Endothelial cell of umbilical vein (primary cell): ENCODE measurements at regions not wholly inside any gene's neighbourhood (a gene's known extent, or its start where the extent isn't known, plus 50 kb on each side); places are given as distances from the start of the nearest gene placed in this dataset.

Source experiments
- BruUV-seq: library from RNA; stranded (reverse); fragments of 400-500 nt; replicated peaks from 2 replicates; lab custom pipeline; 2021; lab: Mats Ljungman, UMichigan
- CTCF ChIA-PET: fragments of 300-600, 350-600 bp; sonication (Branson Sonifier 250); formaldehyde crosslinking; loops from one replicate; lab custom pipeline; 2021; ENCODE audit warnings: antibody characterized with exemption, inconsistent platforms; lab: Charles Lee
- POLR2A ChIA-PET: fragments of 300-600, 350-600 bp; sonication (Branson Sonifier 250); formaldehyde crosslinking; loops from one replicate; lab custom pipeline; 2021; ENCODE audit warnings: antibody characterized with exemption, inconsistent platforms; lab: Charles Lee
- DNase-seq: peaks from one replicate; pipeline ENCODE4 v3.0.0-alpha.2; 2011; ENCODE audit warnings: low read depth, low spot score
- FAIRE-seq: peaks from 2 replicates; lab custom pipeline; 2011; peaks lifted over from hg19 to GRCh38; lab: Jason Lieb, UNC
- H2AFZ ChIP-seq: 2 replicates; pipeline ENCODE4 v1.6.0; 2012; ENCODE audit warnings: low read depth, low read length, control low read depth, inconsistent platforms
- H3K27ac ChIP-seq: 2 replicates; pipeline ENCODE4 v1.5.1; 2011; ENCODE audit warnings: low read depth, mild to moderate bottlenecking, control low read depth, low read length, moderate library complexity; ENCODE audit not compliant: insufficient read depth
- H3K27me3 ChIP-seq, 2 experiments: 2 replicates each; pipeline versions ENCODE4 v1.6.0 to v1.6.1; 2011; ENCODE audit warnings: low read length in 2 of 2, mixed read lengths in 1 of 2; ENCODE audit not compliant: control insufficient read depth in 2 of 2, insufficient read depth in 2 of 2
- H3K36me3 ChIP-seq, 2 experiments: 2 replicates in 1 of 2; 3 replicates in 1 of 2; pipeline ENCODE4 v1.5.1; 2011; ENCODE audit warnings: low read length in 2 of 2, mild to moderate bottlenecking in 1 of 2, moderate library complexity in 1 of 2; ENCODE audit not compliant: control insufficient read depth in 2 of 2, insufficient read depth in 2 of 2; ENCODE audit errors: extremely low read depth in 1 of 2
- H3K4me1 ChIP-seq: 3 replicates; pipeline ENCODE4 v1.5.1; 2011; ENCODE audit warnings: mild to moderate bottlenecking, low read length; ENCODE audit not compliant: control insufficient read depth, insufficient read depth; ENCODE audit errors: extremely low read depth
- H3K4me2 ChIP-seq: 2 replicates; pipeline ENCODE4 v1.6.1; 2011; ENCODE audit warnings: low read length, control low read depth, mixed read lengths; ENCODE audit not compliant: insufficient read depth
- H3K4me3 ChIP-seq, 3 experiments: fragments of 200-600 bp in 1 of 3; sonication (generic), shearing (Covaris generic) in 1 of 3; replicated peaks in 1 of 3; 2 replicates each; pipeline ENCODE4 v1.5.1; 2011 to 2016; ENCODE audit warnings: control low read depth in 3 of 3, low read length in 3 of 3, mild to moderate bottlenecking in 2 of 3, inconsistent platforms in 1 of 3, low read depth in 1 of 3, moderate library complexity in 1 of 3; ENCODE audit not compliant: insufficient read depth in 1 of 3
- H3K79me2 ChIP-seq: 2 replicates; pipeline ENCODE4 v1.6.0; 2012; ENCODE audit warnings: low read length, inconsistent platforms; ENCODE audit not compliant: control insufficient read depth, insufficient read depth
- H3K9ac ChIP-seq: replicated peaks from 2 replicates; pipeline ENCODE3; 2011; ENCODE audit warnings: low read length, control low read depth; ENCODE audit not compliant: insufficient read depth; ENCODE audit errors: extremely low read depth
- H3K9me1 ChIP-seq: replicated peaks from 3 replicates; pipeline ENCODE4 v1.6.0; 2011; ENCODE audit warnings: mild to moderate bottlenecking, low read length; ENCODE audit not compliant: control insufficient read depth, insufficient read depth; ENCODE audit errors: extremely low read depth
- H3K9me3 ChIP-seq: replicated peaks from 2 replicates; pipeline ENCODE4 v1.5.1; 2012; ENCODE audit warnings: low read length, inconsistent platforms; ENCODE audit not compliant: control insufficient read depth, insufficient read depth
- H4K20me1 ChIP-seq: replicated peaks from 2 replicates; pipeline ENCODE3; 2011; ENCODE audit warnings: mild to moderate bottlenecking, low read length; ENCODE audit not compliant: control insufficient read depth, insufficient read depth; ENCODE audit errors: extremely low read depth
- EZH2 ChIP-seq: IDR thresholded peaks from 2 replicates; pipeline ENCODE4 v1.6.1; 2012; ENCODE audit warnings: borderline replicate concordance, low read depth, mild to moderate bottlenecking, moderate library complexity, low read length, inconsistent platforms; ENCODE audit not compliant: severe bottlenecking
- FOS ChIP-seq: IDR thresholded peaks from 2 replicates; pipeline ENCODE4 v1.6.1; 2011; ENCODE audit warnings: mild to moderate bottlenecking, low read length, moderate library complexity, borderline replicate concordance; ENCODE audit not compliant: insufficient read depth
- GATA2 ChIP-seq: IDR thresholded peaks from 2 replicates; pipeline ENCODE4 v1.7.0; 2011; ENCODE audit warnings: low read depth, mild to moderate bottlenecking, moderate library complexity, mixed read lengths, low read length; ENCODE audit not compliant: insufficient read length, insufficient read depth
- JUN ChIP-seq: IDR thresholded peaks from 2 replicates; pipeline ENCODE4 v1.6.1; 2011; ENCODE audit warnings: borderline replicate concordance, low read depth; ENCODE audit not compliant: insufficient read length, insufficient read depth
- MYC ChIP-seq: IDR thresholded peaks from one replicate; pipeline ENCODE4 v1.6.1; 2011; ENCODE audit warnings: mild to moderate bottlenecking, low read depth, low read length
- POLR2A ChIP-seq: IDR thresholded peaks from 2 replicates; pipeline ENCODE4 v1.6.1; 2012; ENCODE audit warnings: low read depth, mild to moderate bottlenecking, control low read depth, low read length
- POLR2AphosphoS5 ChIP-seq: IDR thresholded peaks from 2 replicates; pipeline ENCODE4 v1.6.1; 2012; ENCODE audit warnings: low read depth, mild to moderate bottlenecking, control low read depth, low read length, moderate library complexity; ENCODE audit not compliant: insufficient read depth
- dilution Hi-C: fragments of 300-500 bp; cut with MboI; formaldehyde crosslinking; loops from one replicate; pipeline ENCODE4 v1.15.0; 2019; ENCODE audit warnings: low sequenced_read_pairs; ENCODE audit not compliant: extremely low pct_ligation_motif_present
- intact Hi-C: fragments of 100-400 bp; cut with micrococcal nuclease; formaldehyde crosslinking; loops from one replicate; pipeline ENCODE4 v1.10.0; 2022
- TF ChIP-seq, protein P1 (sequence below), 2 donors: IDR thresholded peaks; 1 replicate in 1 of 2; 2 replicates in 1 of 2; pipeline ENCODE4 v1.5.1; 2011; ENCODE audit warnings: low read length in 2 of 2, mild to moderate bottlenecking in 2 of 2, moderate library complexity in 2 of 2, control low read depth in 1 of 2, inconsistent platforms in 1 of 2, low read depth in 1 of 2; ENCODE audit not compliant: insufficient read depth in 1 of 2; ENCODE audit errors: extremely low read depth in 1 of 2
- TF ChIP-seq, protein P2 (sequence below): IDR thresholded peaks from 2 replicates; pipeline ENCODE4 v1.6.1; 2011; ENCODE audit not compliant: insufficient read depth, insufficient read length

DNA sequence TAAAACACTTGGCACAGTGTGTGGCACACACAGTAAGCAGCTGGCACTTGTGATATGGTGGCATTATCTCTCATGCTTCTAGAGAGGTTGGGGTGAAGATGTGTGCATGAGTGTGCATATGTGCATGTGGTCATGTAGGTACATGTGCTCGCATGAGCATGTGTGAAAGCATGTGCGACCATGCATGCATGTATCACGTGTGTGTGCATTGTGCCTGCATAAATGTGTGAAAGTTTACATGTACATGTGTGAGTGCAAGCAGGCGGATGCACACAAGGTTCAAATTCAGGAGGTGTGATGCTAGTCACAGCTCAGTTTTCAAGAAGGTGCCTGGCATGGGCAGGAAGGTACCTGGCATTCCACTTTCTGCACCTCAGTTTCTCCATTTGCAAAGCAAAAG lies 59.0 kb upstream of the UQCRFS1 start:
- TF ChIP-seq, protein P1, sequence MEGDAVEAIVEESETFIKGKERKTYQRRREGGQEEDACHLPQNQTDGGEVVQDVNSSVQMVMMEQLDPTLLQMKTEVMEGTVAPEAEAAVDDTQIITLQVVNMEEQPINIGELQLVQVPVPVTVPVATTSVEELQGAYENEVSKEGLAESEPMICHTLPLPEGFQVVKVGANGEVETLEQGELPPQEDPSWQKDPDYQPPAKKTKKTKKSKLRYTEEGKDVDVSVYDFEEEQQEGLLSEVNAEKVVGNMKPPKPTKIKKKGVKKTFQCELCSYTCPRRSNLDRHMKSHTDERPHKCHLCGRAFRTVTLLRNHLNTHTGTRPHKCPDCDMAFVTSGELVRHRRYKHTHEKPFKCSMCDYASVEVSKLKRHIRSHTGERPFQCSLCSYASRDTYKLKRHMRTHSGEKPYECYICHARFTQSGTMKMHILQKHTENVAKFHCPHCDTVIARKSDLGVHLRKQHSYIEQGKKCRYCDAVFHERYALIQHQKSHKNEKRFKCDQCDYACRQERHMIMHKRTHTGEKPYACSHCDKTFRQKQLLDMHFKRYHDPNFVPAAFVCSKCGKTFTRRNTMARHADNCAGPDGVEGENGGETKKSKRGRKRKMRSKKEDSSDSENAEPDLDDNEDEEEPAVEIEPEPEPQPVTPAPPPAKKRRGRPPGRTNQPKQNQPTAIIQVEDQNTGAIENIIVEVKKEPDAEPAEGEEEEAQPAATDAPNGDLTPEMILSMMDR (IDR thresholded peaks at IDR 0.05; ENCODE audit: extremely low read depth in 1 of 2, insufficient read depth in 1 of 2, low read depth in 1 of 2, low read length in 2 of 2), result no peak
- TF ChIP-seq FOS, result no peak
- TF ChIP-seq, protein P2, sequence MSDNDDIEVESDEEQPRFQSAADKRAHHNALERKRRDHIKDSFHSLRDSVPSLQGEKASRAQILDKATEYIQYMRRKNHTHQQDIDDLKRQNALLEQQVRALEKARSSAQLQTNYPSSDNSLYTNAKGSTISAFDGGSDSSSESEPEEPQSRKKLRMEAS, result peak; percentile 67
- Histone ChIP-seq H3K4me2 (no peak overlapping the region), H3K9me3 (peaks cover 5% of the 10 kb centered on the region), H3K4me3 (no peak overlapping the region), H2AFZ (no peak overlapping the region), H3K9me1 (no peaks in the 10 kb centered on the region), H3K79me2 (no peaks in the 10 kb centered on the region), H3K9ac (no peak overlapping the region), H3K4me1 (no peaks in the 10 kb centered on the region), H3K27ac (no peak overlapping the region), H3K27me3 (no peaks in the 10 kb centered on the region), H3K36me3 (no peaks in the 10 kb centered on the region), H4K20me1 (no peaks in the 10 kb centered on the region)
- POLR2A ChIA-PET, result no interaction called here
- DNase-seq, result no peak
- no TSS peak for BruUV-seq
- intact Hi-C loops (no loop called here), dilution Hi-C loops (no loop called here)
- CTCF ChIA-PET, result no interaction called here
- FAIRE-seq, result no peak

DNA sequence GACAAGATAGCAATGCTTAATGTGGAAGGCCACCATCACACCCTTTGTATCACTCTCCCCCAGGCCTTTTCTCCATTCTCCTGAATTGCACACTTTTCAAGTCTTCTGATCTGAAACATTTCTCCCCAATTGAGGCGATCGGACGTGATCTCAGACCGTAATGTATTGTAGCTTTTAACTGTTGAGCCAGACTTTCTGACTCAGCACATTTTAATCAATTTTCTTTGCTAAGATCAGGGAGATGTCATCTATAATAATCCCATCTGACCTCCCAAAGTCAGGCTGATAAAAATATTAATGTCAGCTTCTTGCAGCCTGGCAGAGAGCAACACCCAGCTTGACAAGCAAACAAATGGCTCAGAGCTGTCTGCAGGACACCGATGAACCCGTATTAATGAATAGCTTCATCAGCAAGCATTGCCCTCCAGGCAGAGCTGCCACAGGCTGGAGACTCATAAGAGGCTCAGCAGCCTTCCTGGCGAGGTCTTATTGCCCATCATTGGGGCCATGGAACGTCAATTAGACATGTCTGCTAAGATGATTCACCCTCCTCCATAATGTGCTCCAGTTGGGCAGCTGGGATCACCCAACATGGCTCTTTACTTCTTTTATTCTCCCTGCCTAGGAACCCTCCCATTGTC lies 60.2 kb upstream of the UQCRFS1 start:
- ChIA-PET POLR2A (no interaction called here), CTCF (interaction anchor here (1.2 kb wide), 1 partner anchor 9 kb away, joined by 3 read pairs; no protein-coding TSS in a partner anchor)
- FAIRE-seq, result no peak
- no peak overlapping the region for H3K4me2 ChIP-seq
- no peak for TF ChIP-seq JUN
- no peak for TF ChIP-seq POLR2AphosphoS5
- TF ChIP-seq, protein P1 (IDR thresholded peaks at IDR 0.05; ENCODE audit: extremely low read depth in 1 of 2, insufficient read depth in 1 of 2, low read depth in 1 of 2, low read length in 2 of 2), result no peak
- TF ChIP-seq, protein P2, result no peak
- TF ChIP-seq MYC, result no peak
- no peak for TF ChIP-seq FOS
- TF ChIP-seq EZH2, result no peak
- TF ChIP-seq POLR2A, result no peak
- TF ChIP-seq GATA2, result no peak
- no peaks in the 10 kb centered on the region for H3K36me3 ChIP-seq
- H3K4me1 ChIP-seq, result no peaks in the 10 kb centered on the region
- H3K9me3 ChIP-seq, result peaks cover 5% of the 10 kb centered on the region
- no peak for DNase-seq
- intact Hi-C loops, result no loop called here
- no peak overlapping the region for H3K27ac ChIP-seq
- no peaks in the 10 kb centered on the region for H3K79me2 ChIP-seq
- no peaks in the 10 kb centered on the region for H4K20me1 ChIP-seq
- no peak overlapping the region for H3K4me3 ChIP-seq
- dilution Hi-C loops, result no loop called here
- H3K27me3 ChIP-seq, result no peaks in the 10 kb centered on the region
- no peak overlapping the region for H2AFZ ChIP-seq
- no peaks in the 10 kb centered on the region for H3K9me1 ChIP-seq
- no TSS peak for BruUV-seq
- no peak overlapping the region for H3K9ac ChIP-seq
